GM20431 (cell line): ENCODE measurements at regions not wholly inside any gene's neighbourhood (a gene's known extent, or its start where the extent isn't known, plus 50 kb on each side); places are given as distances from the start of the nearest gene placed in this dataset.

Source experiments
- in situ Hi-C: fragments of 300-500 bp; cut with MseI, MboI; formaldehyde crosslinking; loops from one replicate; pipeline ENCODE4 v1.15.0; 2020; ENCODE audit warnings: low sequenced_read_pairs; ENCODE audit not compliant: unreplicated experiment

DNA sequence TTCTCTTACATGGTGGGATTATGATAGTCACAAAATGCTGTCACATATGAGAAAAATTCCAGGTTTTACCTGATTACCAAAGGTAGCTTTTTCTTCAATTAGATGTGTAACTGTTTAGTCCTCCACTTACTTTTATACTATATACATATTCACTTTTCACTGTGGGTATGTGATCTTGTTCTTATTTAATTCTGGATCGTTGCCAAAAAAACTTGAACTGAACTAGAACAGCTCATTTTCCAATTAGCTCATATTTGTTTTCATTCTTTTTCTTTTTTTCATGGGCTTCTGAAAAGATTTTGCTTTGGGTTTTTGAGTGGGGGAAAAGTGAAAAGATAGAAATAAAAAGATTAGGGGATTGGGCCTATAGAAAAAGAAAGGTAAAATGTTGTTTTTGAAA is 291.9 kb downstream of the NDFIP2 start:
- in situ Hi-C loops: no loop called here

DNA sequence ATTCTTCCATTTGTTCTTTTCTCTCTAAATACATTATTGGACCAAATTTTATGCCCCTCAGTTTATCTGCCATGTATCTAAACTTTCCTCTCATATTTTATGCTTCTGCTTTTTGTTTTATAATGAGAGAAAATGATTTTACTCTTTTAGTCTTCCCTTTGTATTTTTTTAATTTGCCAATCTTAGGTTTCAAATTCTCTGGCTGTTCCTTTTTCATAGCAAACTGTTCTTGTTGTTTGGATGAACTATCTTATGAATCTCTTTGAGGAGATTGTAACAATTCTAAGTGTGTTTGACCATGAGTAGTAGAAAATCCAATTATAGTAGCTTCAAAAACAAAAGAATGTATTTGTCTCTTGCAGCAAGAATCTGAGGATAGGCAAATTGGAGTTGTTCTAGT is 290.5 kb downstream of the NDFIP2 start:
- in situ Hi-C loops: no loop called here

- in situ Hi-C loops: no loop called here
Observed at GRCh38 chr13:79770056-79770455, 289.1 kb downstream of the NDFIP2 start.

GRCh38 chr13:79767126-79767525 is 286.2 kb downstream of the NDFIP2 start:
- in situ Hi-C loops: no loop called here

DNA sequence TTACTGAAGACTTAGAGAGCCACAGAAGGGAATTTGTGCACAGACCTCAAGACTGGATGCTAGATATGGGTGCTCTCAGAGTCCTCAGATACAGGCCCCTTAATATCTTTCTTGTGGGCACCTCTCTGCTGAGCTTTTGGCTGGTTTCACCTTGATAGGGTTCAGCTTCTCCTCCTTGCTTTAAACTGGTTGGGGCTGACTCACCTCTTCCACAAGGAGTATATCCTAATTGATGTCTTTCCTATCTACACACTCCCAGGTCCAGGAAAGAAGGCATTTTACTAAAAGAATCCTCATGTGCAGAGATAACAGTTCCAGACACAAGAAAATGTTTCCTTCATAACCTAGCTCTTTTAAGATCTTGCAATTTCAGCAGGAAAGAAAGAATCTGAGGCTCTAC is 284.4 kb downstream of the NDFIP2 start:
- in situ Hi-C loops: no loop called here

GRCh38 chr13:79749984-79750551 is 269.1 kb downstream of the NDFIP2 start:
- in situ Hi-C loops: no loop called here

GRCh38 chr13:79749566-79749965 is 268.6 kb downstream of the NDFIP2 start:
- in situ Hi-C loops: no loop called here

DNA sequence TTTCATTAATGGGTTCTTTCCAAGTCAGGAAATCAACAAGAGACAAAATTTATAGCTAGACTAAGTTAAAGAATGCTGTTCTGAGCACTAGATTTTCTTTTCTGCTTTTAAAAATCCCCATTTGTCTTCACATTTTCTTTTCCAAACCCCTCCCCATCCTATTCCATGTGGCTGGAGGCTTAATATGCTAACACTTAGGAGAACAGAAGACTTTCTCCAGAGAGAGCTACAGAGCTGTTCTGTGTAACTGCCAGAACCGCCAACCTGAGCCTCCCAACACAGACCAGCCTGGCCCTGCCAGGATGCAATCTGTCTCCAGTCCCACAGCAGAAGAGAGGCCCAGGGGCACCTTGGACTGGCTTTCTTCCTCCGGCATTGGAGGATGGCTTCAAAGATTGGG is 264.1 kb downstream of the NDFIP2 start:
- in situ Hi-C loops: no loop called here

DNA sequence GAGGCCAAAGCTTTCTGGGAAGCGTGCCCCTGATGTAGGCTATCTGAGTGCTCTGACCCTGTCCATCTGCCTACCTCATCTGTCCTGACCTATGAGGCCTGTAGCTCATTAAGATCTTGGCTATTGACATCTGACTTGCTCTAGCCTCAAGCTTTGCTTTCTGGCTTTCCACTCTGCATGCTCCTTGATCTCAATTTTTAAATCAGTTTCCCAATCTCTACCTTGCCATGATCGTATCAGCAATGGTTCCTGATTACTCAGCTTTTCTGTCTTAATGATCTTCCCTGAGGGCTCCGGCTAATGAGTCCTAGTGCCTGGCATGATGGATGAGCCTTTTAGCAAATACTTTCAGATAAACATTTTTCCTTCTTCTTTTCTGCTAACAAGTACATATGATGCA is 262.0 kb downstream of the NDFIP2 start:
- in situ Hi-C loops: no loop called here

DNA sequence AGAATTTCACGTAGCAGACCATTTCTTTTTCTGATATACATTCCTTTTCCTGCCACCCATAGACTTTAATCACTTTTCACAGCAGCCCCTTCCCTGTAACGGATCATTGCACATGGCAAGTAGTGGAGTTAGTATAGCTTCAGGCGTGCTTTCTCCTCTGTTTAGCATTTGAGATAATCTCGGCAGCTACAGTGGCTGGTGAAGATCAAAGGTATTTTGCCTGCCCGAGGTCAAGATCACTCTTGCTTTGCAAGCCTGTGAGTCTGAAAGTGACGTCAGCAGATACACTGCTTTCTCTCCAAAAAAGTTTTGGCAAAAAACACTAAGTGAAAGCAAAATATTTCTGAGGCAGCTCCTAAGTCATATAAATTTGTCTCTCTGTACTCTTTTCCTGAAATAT is 260.0 kb downstream of the NDFIP2 start:
- in situ Hi-C loops: no loop called here

DNA sequence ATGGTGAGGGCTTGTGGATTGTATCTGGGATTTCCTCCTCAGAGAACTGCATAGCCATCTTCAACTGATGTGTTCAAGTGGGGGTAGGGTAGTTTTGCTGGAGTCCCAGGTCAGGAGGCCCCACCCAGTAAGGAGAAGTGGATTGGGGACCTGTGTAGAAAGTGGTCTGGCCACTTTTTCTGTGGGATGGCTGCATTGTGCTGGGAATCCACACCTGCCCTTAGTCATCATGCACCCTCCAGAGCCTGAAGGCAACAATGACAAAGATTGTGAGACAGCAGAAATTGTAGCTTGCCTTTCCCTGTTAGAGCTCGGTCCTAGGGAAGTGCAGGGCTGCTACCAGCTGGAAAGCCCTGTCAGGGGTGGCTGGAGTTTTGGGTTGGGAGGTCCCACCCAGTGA is 255.4 kb downstream of the NDFIP2 start:
- in situ Hi-C loops: no loop called here

DNA sequence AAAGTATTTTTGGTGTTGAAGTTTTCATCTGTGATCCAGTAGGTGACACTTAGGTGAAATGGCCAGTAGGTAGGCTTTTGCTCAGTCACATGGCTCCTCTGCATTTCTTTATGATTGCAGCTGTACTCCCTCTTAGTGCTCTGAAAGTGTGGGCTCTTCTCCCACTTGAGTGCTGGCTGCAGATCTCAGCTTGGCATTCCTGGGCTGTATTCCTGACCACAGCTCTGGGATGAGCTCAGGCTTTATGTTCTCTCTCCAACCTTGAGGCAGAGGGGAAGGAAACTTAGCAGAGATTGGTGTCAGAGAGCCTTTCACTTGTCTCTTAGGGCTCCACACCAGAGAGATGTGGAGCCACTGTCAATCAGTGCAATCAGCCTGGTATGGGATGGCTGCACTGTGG is 254.3 kb downstream of the NDFIP2 start:
- in situ Hi-C loops: no loop called here

DNA sequence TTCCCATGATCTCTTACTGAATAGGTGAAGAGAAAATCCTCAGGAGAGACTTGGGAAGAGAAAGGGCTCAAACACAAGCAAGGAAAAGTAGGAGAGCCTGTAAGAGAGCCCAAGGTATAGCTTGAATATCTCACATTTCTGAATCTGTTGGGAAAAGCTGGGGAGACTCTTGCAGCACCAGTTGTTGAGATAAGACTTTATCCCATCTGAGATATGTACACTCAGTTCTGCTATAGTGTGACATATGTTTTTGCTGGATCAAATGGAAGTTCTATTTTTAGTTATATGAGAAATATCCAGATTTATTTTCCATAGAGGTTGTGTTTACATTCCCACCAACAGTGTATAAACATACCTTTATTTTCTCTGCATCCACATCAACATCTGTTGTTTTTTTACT is 246.1 kb downstream of the NDFIP2 start:
- in situ Hi-C loops: no loop called here

GRCh38 chr13:79725841-79726240 is 244.9 kb downstream of the NDFIP2 start:
- in situ Hi-C loops: no loop called here

- in situ Hi-C loops: no loop called here
Observed at GRCh38 chr13:79724348-79725103, 243.6 kb downstream of the NDFIP2 start.

DNA sequence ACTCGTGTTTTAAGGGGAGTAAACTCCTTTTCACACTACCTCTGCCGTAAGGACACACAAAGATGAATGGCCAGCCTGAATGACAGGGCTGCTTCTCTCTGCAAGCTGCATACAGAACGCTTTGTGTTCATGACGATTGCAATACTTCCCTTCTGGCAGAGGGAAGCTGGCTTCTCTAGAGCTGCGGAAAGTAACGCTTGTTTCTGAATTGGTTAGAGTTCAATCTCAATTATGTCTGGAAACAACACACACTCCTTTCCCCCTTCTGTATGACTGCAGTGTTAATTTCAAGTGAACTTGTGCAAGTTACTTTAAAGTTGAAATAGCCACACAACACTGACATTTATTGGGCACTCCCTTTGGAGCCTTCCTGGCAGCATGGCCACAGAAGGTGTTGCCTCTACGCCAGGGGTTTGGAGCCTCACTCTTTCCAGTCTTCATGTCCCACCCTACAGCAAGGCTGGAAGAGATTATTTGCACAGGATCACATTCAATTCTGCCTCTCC is 242.6 kb downstream of the NDFIP2 start:
- in situ Hi-C loops: no loop called here

DNA sequence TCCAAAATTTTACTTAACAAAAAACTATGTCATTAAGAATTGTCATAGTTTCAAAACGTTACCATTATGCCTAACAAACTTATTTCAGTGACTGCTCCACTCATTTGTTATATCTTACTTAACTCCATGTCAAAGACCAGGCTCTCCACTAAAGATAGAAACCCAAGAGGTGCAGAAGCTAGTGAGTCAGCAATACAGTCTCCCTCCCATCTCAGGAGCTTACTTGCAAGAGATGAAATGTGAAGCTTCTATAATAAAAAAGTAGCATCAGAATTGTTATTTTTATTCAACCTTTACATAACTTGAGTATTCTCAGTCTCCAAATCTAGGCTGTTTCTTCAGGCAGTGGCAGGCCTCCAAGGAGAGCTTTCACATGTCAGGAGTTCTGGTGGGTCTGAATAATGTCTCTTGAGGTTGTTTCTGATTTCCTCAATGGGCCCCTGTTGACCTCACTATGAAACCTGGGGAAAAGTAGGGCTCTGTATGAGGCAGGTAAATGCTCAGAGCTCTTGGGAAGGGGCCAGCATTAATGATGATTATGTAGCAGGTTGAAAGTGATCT is 242.0 kb downstream of the NDFIP2 start:
- in situ Hi-C loops: no loop called here

DNA sequence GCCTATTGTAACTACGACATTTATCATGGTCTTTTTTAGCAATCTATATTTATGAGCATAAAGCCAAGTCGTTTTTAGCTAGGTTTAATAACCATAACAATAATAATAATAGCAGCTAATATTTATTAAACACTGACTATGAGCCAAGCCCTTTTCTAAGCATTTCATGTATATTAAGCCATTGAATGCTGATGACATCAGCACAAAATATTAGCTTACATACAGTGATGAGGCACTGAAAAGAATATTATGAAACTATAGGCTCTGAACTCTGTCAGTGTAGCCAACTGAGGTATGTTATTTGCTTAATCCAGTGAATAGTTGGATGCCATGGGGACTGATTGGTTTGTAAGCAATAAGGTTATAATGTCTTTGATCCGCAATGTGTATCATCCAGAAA is 235.2 kb downstream of the NDFIP2 start:
- in situ Hi-C loops: no loop called here

- in situ Hi-C loops: no loop called here
Observed at GRCh38 chr13:79711631-79712030, 230.7 kb downstream of the NDFIP2 start.

GRCh38 chr13:79710376-79710775 is 229.4 kb downstream of the NDFIP2 start:
- in situ Hi-C loops: no loop called here

- in situ Hi-C loops: no loop called here
Observed at GRCh38 chr13:79709471-79709870, 228.5 kb downstream of the NDFIP2 start.

DNA sequence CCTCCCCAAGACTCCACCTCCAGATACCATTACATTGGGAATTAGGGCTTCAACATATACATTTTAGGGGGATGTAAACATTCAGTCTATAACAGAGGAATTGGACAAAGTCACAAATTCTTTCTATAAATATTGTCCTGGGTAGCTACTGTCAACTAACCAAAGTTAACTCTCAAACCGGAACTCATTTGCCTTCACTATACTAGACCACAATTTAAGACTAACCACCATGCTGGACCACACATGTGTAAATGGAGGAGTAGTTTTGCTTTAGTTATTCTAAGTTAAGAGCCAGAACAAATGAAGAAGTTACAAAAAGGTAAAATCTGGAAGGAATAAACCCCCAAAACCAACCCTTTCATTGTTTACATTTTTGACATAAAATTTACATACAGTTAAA is 222.8 kb downstream of the NDFIP2 start:
- in situ Hi-C loops: no loop called here
